ENCODE measurements at regions not wholly inside any gene's neighbourhood (a gene's known extent, or its start where the extent isn't known, plus 50 kb on each side); places are given as distances from the start of the nearest gene placed in this dataset.

DNA sequence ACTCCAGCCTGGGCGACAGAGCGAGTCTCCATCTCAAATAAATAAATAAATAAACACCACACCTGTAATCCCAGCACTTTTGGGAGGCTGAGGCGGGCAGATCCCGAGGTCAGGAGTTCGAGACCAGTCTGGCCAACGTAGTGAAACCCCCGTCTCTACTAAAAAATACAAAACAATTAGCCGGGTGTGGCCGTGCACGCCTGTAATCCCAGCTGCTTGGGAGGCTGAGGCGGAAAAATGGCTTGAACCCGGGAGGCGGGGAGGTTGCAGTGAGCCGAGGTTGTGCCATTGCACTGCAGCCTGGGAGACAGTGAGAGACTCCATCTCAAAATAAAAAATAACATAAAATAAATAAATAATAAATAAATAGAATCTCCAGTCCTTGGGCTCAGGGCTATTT lies 185.8 kb downstream of the SHOX start:
- H3K4me3 Mint-ChIP-seq (ENCODE audit: unreplicated experiment) = no peak overlapping the region
- CTCF ChIA-PET = no interaction called here
- no peaks in the 10 kb centered on the region for H3K27me3 Mint-ChIP-seq (ENCODE audit: insufficient read depth, unreplicated experiment)
- no TSS peak for BruUV-seq (replicated peaks)
- POLR2A ChIA-PET = no interaction called here
- TF ChIP-seq, protein P1, sequence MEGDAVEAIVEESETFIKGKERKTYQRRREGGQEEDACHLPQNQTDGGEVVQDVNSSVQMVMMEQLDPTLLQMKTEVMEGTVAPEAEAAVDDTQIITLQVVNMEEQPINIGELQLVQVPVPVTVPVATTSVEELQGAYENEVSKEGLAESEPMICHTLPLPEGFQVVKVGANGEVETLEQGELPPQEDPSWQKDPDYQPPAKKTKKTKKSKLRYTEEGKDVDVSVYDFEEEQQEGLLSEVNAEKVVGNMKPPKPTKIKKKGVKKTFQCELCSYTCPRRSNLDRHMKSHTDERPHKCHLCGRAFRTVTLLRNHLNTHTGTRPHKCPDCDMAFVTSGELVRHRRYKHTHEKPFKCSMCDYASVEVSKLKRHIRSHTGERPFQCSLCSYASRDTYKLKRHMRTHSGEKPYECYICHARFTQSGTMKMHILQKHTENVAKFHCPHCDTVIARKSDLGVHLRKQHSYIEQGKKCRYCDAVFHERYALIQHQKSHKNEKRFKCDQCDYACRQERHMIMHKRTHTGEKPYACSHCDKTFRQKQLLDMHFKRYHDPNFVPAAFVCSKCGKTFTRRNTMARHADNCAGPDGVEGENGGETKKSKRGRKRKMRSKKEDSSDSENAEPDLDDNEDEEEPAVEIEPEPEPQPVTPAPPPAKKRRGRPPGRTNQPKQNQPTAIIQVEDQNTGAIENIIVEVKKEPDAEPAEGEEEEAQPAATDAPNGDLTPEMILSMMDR (IDR thresholded peaks at IDR 0.05; ENCODE audit: unreplicated experiment) = no peak
- no peaks in the 10 kb centered on the region for H3K9me3 Mint-ChIP-seq (ENCODE audit: unreplicated experiment)
- no peaks in the 10 kb centered on the region for H3K36me3 Mint-ChIP-seq (ENCODE audit: insufficient read depth, unreplicated experiment)
- intact Hi-C loops (cut with micrococcal nuclease) = no loop called here
- DNase-seq (ENCODE audit: unreplicated experiment) = no peak
- H3K4me1 Mint-ChIP-seq (ENCODE audit: insufficient read depth, unreplicated experiment) = no peaks in the 10 kb centered on the region
- no peak overlapping the region for H3K27ac Mint-ChIP-seq (ENCODE audit: low read depth, unreplicated experiment)

DNA sequence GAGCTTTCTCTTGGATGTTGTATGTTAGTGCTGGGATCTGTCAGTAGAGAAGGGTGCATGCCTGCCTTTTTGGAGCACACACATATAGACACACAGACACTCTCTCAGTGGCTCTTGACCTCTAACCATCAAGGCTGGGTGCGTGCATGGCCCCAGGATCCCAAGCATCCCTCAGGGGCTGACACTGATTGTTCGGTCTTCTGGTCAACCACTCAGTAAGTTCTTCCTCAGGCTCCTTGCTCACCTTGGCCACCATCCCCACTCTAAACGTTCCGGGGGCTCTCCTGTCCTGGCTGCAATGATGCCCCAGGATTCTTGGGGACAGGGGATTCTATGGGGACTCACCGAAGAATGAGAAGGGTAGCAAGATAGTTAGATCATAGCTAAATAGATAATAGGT lies 179.6 kb downstream of the SHOX start:
- no peak for DNase-seq (ENCODE audit: unreplicated experiment)
- POLR2A ChIA-PET = no interaction called here
- CTCF ChIA-PET = no interaction called here
- H3K27me3 Mint-ChIP-seq (ENCODE audit: insufficient read depth, unreplicated experiment) = peaks cover 15% of the 10 kb centered on the region
- H3K36me3 Mint-ChIP-seq (ENCODE audit: insufficient read depth, unreplicated experiment) = no peaks in the 10 kb centered on the region
- TF ChIP-seq, protein P1 (IDR thresholded peaks at IDR 0.05; ENCODE audit: unreplicated experiment) = no peak
- H3K4me1 Mint-ChIP-seq (ENCODE audit: insufficient read depth, unreplicated experiment) = no peaks in the 10 kb centered on the region
- no TSS peak for BruUV-seq (replicated peaks)
- no peak overlapping the region for H3K4me3 Mint-ChIP-seq (ENCODE audit: unreplicated experiment)
- intact Hi-C loops (cut with micrococcal nuclease) = no loop called here
- H3K9me3 Mint-ChIP-seq (ENCODE audit: unreplicated experiment) = peaks cover 12% of the 10 kb centered on the region
- H3K27ac Mint-ChIP-seq (ENCODE audit: low read depth, unreplicated experiment) = no peak overlapping the region

DNA sequence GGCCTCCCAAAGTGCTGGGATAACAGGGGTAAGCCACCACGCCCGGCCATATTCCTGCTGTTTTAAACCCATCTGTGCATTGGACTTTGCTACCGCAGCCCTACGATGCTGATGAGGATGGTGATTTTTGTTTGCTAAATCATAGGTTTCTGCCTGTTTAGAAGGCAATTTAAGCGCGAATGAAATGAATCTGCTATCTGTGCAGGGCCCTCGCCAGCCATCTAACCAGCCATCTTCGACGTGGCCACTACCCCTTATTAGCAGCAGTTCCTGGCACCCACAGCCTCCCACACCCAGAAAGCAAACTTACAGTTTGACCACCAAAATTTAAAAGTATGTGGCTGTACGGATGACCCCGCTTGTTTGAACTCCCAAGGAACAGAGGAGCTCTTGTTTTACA lies 178.5 kb downstream of the SHOX start:
- Mint-ChIP-seq H3K36me3 (ENCODE audit: insufficient read depth, unreplicated experiment) (no peaks in the 10 kb centered on the region), H3K4me3 (ENCODE audit: unreplicated experiment) (no peak overlapping the region), H3K27ac (ENCODE audit: low read depth, unreplicated experiment) (no peak overlapping the region), H3K9me3 (ENCODE audit: unreplicated experiment) (peaks cover 13% of the 10 kb centered on the region), H3K4me1 (ENCODE audit: insufficient read depth, unreplicated experiment) (no peaks in the 10 kb centered on the region), H3K27me3 (ENCODE audit: insufficient read depth, unreplicated experiment) (peaks cover 15% of the 10 kb centered on the region)
- intact Hi-C loops (cut with micrococcal nuclease) = no loop called here
- ChIA-PET POLR2A (no interaction called here), CTCF (no interaction called here)
- no TSS peak for BruUV-seq (replicated peaks)
- no peak for DNase-seq (ENCODE audit: unreplicated experiment)
- TF ChIP-seq, protein P1 (IDR thresholded peaks at IDR 0.05; ENCODE audit: unreplicated experiment) = no peak

DNA sequence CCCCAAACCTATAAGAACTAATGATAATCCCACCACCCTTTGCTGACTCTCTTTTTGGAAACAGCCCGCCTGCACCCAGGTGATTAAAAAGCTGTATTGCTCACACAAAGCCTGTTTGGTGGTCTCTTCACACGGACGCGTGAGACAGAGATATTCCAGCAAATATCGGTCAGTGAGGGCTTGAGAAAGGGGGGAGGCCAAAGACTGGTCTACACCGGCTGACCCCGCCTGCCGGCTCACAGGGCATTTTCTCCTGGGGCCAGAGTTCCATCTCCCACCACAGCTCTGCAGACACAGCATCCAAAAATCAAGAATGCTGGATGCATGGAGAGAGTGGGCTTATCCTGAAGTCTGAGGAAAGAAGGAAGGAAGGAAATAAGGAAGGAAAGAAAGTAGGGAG lies 176.0 kb downstream of the SHOX start:
- DNase-seq (ENCODE audit: unreplicated experiment) = no peak
- Mint-ChIP-seq H3K36me3 (ENCODE audit: insufficient read depth, unreplicated experiment) (no peaks in the 10 kb centered on the region), H3K9me3 (ENCODE audit: unreplicated experiment) (peaks cover 30% of the 10 kb centered on the region), H3K27me3 (ENCODE audit: insufficient read depth, unreplicated experiment) (peaks cover 15% of the 10 kb centered on the region), H3K27ac (ENCODE audit: low read depth, unreplicated experiment) (no peak overlapping the region), H3K4me3 (ENCODE audit: unreplicated experiment) (no peak overlapping the region), H3K4me1 (ENCODE audit: insufficient read depth, unreplicated experiment) (no peaks in the 10 kb centered on the region)
- TF ChIP-seq, protein P1 (IDR thresholded peaks at IDR 0.05; ENCODE audit: unreplicated experiment) = no peak
- no TSS peak for BruUV-seq (replicated peaks)
- intact Hi-C loops (cut with micrococcal nuclease) = no loop called here
- POLR2A ChIA-PET = no interaction called here
- CTCF ChIA-PET = no interaction called here
